ENCODE measurements at regions not wholly inside any gene's neighbourhood (a gene's known extent, or its start where the extent isn't known, plus 50 kb on each side); places are given as distances from the start of the nearest gene placed in this dataset.

- TF ChIP-seq EZH2 (IDR thresholded peaks at IDR 0.05; ENCODE audit: borderline replicate concordance, insufficient read depth, low read depth, low read length, poor library complexity, severe bottlenecking) (no peak), CTCF (IDR thresholded peaks at IDR 0.05) (no peak)
- DNase-seq (no peak), ATAC-seq (ENCODE audit: low read depth) (no peak)
- ChIA-PET CTCF (no interaction called here), POLR2A (no interaction called here)
- Mint-ChIP-seq H3K9me3 (ENCODE audit: insufficient read depth) (no peaks in the 10 kb centered on the region), H3K4me3 (no peak overlapping the region), H3K27ac (no peak overlapping the region), H3K4me1 (no peaks in the 10 kb centered on the region), H3K27me3 (no peaks in the 10 kb centered on the region)
- Histone ChIP-seq H3K36me3 (replicated peaks in 1 of 2; ENCODE audit: control extremely low read depth in 1 of 2, control insufficient read depth in 1 of 2, extremely low read depth in 1 of 2, insufficient read depth in 2 of 2, low read length in 1 of 2) (no peaks in the 10 kb centered on the region), H3K9ac (ENCODE audit: low read length) (no peak overlapping the region), H2AFZ (ENCODE audit: insufficient read depth, low read depth, low read length, poor library complexity, severe bottlenecking) (no peak overlapping the region), H3K27me3 (replicated peaks in 1 of 4; ENCODE audit: control extremely low read depth in 1 of 4, control insufficient read depth in 3 of 4, insufficient read depth in 4 of 4, low read length in 3 of 4) (no peaks in the 10 kb centered on the region), H3K27ac (ENCODE audit: low read length in 2 of 2) (no peak overlapping the region), H3K4me3 (ENCODE audit: control extremely low read depth in 1 of 5, extremely low read depth in 1 of 5, insufficient read depth in 1 of 5, low read depth in 2 of 5, low read length in 4 of 5) (no peak overlapping the region), H3K4me2 (replicated peaks; ENCODE audit: low read depth, low read length, poor library complexity, severe bottlenecking) (no peak overlapping the region), H3K79me2 (ENCODE audit: control insufficient read depth, insufficient read depth, low read length) (no peaks in the 10 kb centered on the region), H3K9me3 (ENCODE audit: control extremely low read depth in 1 of 3, control insufficient read depth in 2 of 3, insufficient read depth in 1 of 3, low read length in 2 of 3) (no peaks in the 10 kb centered on the region), H4K20me1 (ENCODE audit: control insufficient read depth, insufficient read depth, low read length, poor library complexity, severe bottlenecking) (no peaks in the 10 kb centered on the region), H3K4me1 (ENCODE audit: control insufficient read depth in 2 of 2, insufficient read depth in 2 of 2, low read length in 2 of 2) (no peaks in the 10 kb centered on the region)
- WGBS (ENCODE audit: insufficient coverage), result no CpG with 5 or more reads among the region's 3 CpGs
- intact Hi-C loops (cut with micrococcal nuclease), result no loop called here
Measured at GRCh38 chr1:104801344-104801743, 1051.6 kb downstream of the AMY1C start.

GRCh38 chr1:104804147-104804546, 1054.4 kb downstream of the AMY1C start:
- Histone ChIP-seq H3K79me2 (ENCODE audit: control insufficient read depth, insufficient read depth, low read length) (no peaks in the 10 kb centered on the region), H3K36me3 (replicated peaks in 1 of 2; ENCODE audit: control extremely low read depth in 1 of 2, control insufficient read depth in 1 of 2, extremely low read depth in 1 of 2, insufficient read depth in 2 of 2, low read length in 1 of 2) (no peaks in the 10 kb centered on the region), H3K4me3 (ENCODE audit: control extremely low read depth in 1 of 5, extremely low read depth in 1 of 5, insufficient read depth in 1 of 5, low read depth in 2 of 5, low read length in 4 of 5) (no peak overlapping the region), H3K27me3 (replicated peaks in 1 of 4; ENCODE audit: control extremely low read depth in 1 of 4, control insufficient read depth in 3 of 4, insufficient read depth in 4 of 4, low read length in 3 of 4) (no peaks in the 10 kb centered on the region), H3K4me1 (ENCODE audit: control insufficient read depth in 2 of 2, insufficient read depth in 2 of 2, low read length in 2 of 2) (no peaks in the 10 kb centered on the region), H3K27ac (ENCODE audit: low read length in 2 of 2) (no peak overlapping the region), H4K20me1 (ENCODE audit: control insufficient read depth, insufficient read depth, low read length, poor library complexity, severe bottlenecking) (no peaks in the 10 kb centered on the region), H3K4me2 (replicated peaks; ENCODE audit: low read depth, low read length, poor library complexity, severe bottlenecking) (no peak overlapping the region), H3K9me3 (ENCODE audit: control extremely low read depth in 1 of 3, control insufficient read depth in 2 of 3, insufficient read depth in 1 of 3, low read length in 2 of 3) (no peaks in the 10 kb centered on the region), H3K9ac (ENCODE audit: low read length) (no peak overlapping the region), H2AFZ (ENCODE audit: insufficient read depth, low read depth, low read length, poor library complexity, severe bottlenecking) (no peak overlapping the region)
- intact Hi-C loops (cut with micrococcal nuclease), result no loop called here
- ATAC-seq (ENCODE audit: low read depth), result no peak
- TF ChIP-seq CTCF (IDR thresholded peaks at IDR 0.05), result no peak
- no peak for TF ChIP-seq EZH2 (IDR thresholded peaks at IDR 0.05; ENCODE audit: borderline replicate concordance, insufficient read depth, low read depth, low read length, poor library complexity, severe bottlenecking)
- no peak overlapping the region for H3K4me3 Mint-ChIP-seq
- no peaks in the 10 kb centered on the region for H3K4me1 Mint-ChIP-seq
- no peaks in the 10 kb centered on the region for H3K9me3 Mint-ChIP-seq (ENCODE audit: insufficient read depth)
- H3K27me3 Mint-ChIP-seq, result no peaks in the 10 kb centered on the region
- no peak for DNase-seq
- POLR2A ChIA-PET, result no interaction called here
- CTCF ChIA-PET, result no interaction called here
- no peak overlapping the region for H3K27ac Mint-ChIP-seq
- 100% methylated on average over 2 of the region's 2 CpGs for WGBS (ENCODE audit: insufficient coverage)
